GM12865 (cell line): ENCODE measurements at regions not wholly inside any gene's neighbourhood (a gene's known extent, or its start where the extent isn't known, plus 50 kb on each side); places are given as distances from the start of the nearest gene placed in this dataset.

Source experiments
- DNase-seq: peaks from one replicate; pipeline ENCODE4 v3.0.0; 2010; ENCODE audit warnings: low read depth
- H3K4me3 ChIP-seq: 2 replicates; pipeline ENCODE4 v1.5.1; 2011; ENCODE audit warnings: mild to moderate bottlenecking, low read depth, low read length, control low read depth
- TF ChIP-seq, protein P1 (sequence below): IDR thresholded peaks from 2 replicates; pipeline ENCODE4 v1.5.1; 2011; ENCODE audit warnings: low read length, control low read depth, low read depth, inconsistent platforms; ENCODE audit not compliant: insufficient read depth; ENCODE audit errors: missing control alignments

DNA sequence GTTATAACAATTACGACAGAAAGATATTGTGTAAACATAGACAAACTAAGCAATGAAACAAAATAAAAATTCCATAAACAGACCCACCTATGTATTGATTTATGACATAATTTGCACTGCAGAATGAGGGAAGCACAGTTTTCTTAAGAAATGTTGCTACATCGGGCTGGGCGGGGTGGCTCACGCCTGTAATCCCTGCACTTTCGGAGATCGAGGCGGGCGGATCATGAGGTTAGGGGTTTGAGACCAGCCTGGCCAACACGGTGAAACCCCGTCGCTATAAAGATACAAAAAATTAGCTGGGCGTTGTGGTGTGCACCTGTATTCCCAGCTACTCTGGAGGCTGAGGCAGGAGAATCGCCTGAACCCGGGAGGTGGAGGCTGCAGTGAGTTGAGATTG is 1344.4 kb upstream of the WWC1 start:
- TF ChIP-seq, protein P1, sequence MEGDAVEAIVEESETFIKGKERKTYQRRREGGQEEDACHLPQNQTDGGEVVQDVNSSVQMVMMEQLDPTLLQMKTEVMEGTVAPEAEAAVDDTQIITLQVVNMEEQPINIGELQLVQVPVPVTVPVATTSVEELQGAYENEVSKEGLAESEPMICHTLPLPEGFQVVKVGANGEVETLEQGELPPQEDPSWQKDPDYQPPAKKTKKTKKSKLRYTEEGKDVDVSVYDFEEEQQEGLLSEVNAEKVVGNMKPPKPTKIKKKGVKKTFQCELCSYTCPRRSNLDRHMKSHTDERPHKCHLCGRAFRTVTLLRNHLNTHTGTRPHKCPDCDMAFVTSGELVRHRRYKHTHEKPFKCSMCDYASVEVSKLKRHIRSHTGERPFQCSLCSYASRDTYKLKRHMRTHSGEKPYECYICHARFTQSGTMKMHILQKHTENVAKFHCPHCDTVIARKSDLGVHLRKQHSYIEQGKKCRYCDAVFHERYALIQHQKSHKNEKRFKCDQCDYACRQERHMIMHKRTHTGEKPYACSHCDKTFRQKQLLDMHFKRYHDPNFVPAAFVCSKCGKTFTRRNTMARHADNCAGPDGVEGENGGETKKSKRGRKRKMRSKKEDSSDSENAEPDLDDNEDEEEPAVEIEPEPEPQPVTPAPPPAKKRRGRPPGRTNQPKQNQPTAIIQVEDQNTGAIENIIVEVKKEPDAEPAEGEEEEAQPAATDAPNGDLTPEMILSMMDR = no peak
- no peak overlapping the region for H3K4me3 ChIP-seq
- DNase-seq = no peak

DNA sequence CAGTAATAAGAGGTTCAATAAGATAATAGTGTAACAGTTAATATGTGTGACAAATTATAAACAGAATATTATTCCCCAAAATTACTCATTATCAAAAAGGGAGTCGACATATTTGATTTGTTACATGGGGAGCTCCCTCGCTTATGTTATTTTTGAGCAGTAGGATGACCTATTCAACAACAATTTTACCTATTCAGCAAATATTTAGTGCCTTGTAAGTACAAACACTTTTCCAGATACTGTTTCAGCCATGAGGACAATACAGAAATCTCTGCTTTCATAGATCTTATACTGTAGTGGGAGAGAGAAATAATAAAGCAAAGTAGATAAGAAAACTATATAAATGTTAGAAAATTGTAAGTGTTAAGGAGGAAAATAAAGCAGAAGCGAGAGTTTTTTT is 1342.8 kb upstream of the WWC1 start:
- no peak overlapping the region for H3K4me3 ChIP-seq
- DNase-seq = no peak
- TF ChIP-seq, protein P1 = no peak

- TF ChIP-seq, protein P1 = no peak
- H3K4me3 ChIP-seq = no peak overlapping the region
- no peak for DNase-seq
Observed at GRCh38 chr5:166952048-166952447, 1339.4 kb upstream of the WWC1 start.

DNA sequence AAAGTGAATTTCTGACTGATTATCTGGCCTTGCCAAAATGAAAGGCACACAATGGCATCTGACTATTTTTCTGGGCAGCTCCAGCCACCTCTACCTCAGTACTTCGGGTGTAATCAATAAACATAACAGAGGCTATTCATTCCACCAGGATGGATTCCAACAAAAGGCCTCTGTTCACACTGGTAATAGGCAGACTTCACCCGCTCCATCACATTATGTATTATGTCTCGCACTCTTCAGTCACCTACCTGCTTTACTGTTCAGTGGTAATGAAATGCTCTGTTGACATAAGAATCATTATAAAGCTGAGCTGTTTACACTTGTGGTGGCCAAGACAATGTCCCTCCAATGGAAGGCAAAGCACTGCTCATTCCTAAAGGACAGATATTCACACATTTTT is 1333.7 kb upstream of the WWC1 start:
- H3K4me3 ChIP-seq = no peak overlapping the region

GRCh38 chr5:166959766-166960165 is 1331.7 kb upstream of the WWC1 start:
- H3K4me3 ChIP-seq = no peak overlapping the region
- TF ChIP-seq, protein P1 = no peak
- no peak for DNase-seq

More for the DNA sequence above, 1333.7 kb upstream of the WWC1 start:
- DNase-seq = no peak
- TF ChIP-seq, protein P1 = no peak

DNA sequence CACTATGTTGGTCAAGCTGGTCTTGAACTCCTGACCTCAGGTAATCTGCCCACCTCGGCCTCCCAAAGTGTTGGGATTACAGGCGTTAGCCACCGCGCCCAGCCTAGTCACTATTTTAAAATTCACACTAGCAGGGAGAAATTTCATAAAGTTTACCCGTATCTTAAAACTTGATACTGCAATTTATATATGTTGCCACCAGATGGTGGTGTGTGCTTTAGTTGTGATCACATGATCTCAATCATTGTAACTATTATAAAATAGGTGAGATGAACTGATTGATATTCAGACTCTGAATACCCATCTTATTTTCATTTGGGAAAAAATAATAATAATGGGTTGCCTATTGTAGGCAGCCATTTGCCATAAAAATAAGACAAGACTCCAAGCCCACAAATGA is 1330.4 kb upstream of the WWC1 start:
- TF ChIP-seq, protein P1 = no peak
- DNase-seq = no peak
- H3K4me3 ChIP-seq = no peak overlapping the region

GRCh38 chr5:166961913-166962312 is 1329.5 kb upstream of the WWC1 start:
- no peak for DNase-seq
- no peak overlapping the region for H3K4me3 ChIP-seq
- TF ChIP-seq, protein P1 = no peak
